COLO668 (cell line): ENCODE measurements at regions not wholly inside any gene's neighbourhood (a gene's known extent, or its start where the extent isn't known, plus 50 kb on each side); places are given as distances from the start of the nearest gene placed in this dataset.

ENCODE experiments used
- DNase-seq: peaks from one replicate; lab custom pipeline; 2025; ENCODE audit not compliant: unreplicated experiment; lab: John Stamatoyannopoulos, UW

- DNase-seq: no peak
Observed at GRCh38 chr15:62566248-62566647, 401.2 kb upstream of the C2CD4B start.

- DNase-seq: no peak
Observed at GRCh38 chr15:62567501-62567900, 402.4 kb upstream of the C2CD4B start.

GRCh38 chr15:62568004-62568403, 402.9 kb upstream of the C2CD4B start:
- DNase-seq: no peak

GRCh38 chr15:62568702-62569101, 403.6 kb upstream of the C2CD4B start:
- DNase-seq: no peak

- peak; percentile 91 for DNase-seq
Observed at GRCh38 chr15:62569460-62570404, 404.6 kb upstream of the C2CD4B start.

- DNase-seq: no peak
Observed at GRCh38 chr15:62570405-62570783, 405.3 kb upstream of the C2CD4B start.

GRCh38 chr15:62571072-62571471, 406.0 kb upstream of the C2CD4B start:
- DNase-seq: no peak

- DNase-seq: no peak
Observed at GRCh38 chr15:62572797-62573196, 407.7 kb upstream of the C2CD4B start.

- no peak for DNase-seq
Observed at GRCh38 chr15:62573876-62574275, 408.8 kb upstream of the C2CD4B start.

- DNase-seq: no peak
Observed at GRCh38 chr15:62578546-62578945, 413.5 kb upstream of the C2CD4B start.

- DNase-seq: no peak
Observed at GRCh38 chr15:62578960-62579359, 413.9 kb upstream of the C2CD4B start.

GRCh38 chr15:62579842-62580241, 414.8 kb upstream of the C2CD4B start:
- DNase-seq: no peak

GRCh38 chr15:62582580-62582979, 417.5 kb upstream of the C2CD4B start:
- no peak for DNase-seq

- DNase-seq: no peak
Observed at GRCh38 chr15:62584301-62585235, 419.5 kb upstream of the C2CD4B start.

GRCh38 chr15:62588938-62589670, 424.0 kb upstream of the C2CD4B start:
- no peak for DNase-seq

- no peak for DNase-seq
Observed at GRCh38 chr15:62591842-62592838, 427.1 kb upstream of the C2CD4B start.

GRCh38 chr15:62592920-62593319, 427.8 kb upstream of the C2CD4B start:
- no peak for DNase-seq

GRCh38 chr15:62593681-62594399, 428.8 kb upstream of the C2CD4B start:
- DNase-seq: peak; percentile 63

- no peak for DNase-seq
Observed at GRCh38 chr15:62598217-62598616, 433.1 kb upstream of the C2CD4B start.
